ENCODE measurements at regions not wholly inside any gene's neighbourhood (a gene's known extent, or its start where the extent isn't known, plus 50 kb on each side); places are given as distances from the start of the nearest gene placed in this dataset.

DNA sequence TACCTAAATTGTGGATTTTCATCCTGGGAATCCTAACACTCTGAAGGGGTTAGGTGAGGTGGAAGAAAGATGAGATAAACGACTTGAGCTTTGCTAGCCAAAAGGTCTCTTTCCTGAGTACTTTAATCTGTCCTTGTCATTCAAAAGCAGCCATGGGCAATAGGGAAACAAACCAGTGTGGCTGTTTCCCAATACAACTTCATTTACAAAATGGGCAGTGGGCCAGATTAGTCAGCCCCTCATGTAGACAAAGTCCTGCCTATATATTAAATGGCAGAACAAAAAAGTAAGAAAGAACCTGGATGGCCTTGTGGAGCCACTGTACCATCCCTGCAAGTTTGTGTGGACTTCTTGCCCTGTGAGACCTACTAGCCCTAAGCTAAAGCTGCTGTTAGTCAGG is 51.0 kb upstream of the NFIL3 start:
- H3K9ac ChIP-seq (ENCODE audit: low read length) = no peak overlapping the region
- peaks cover 0 to 10% (median 7%) of the 10 kb centered on the region in 4 experiments for H3K27me3 ChIP-seq (replicated peaks in 1 of 4; ENCODE audit: control extremely low read depth in 1 of 4, control insufficient read depth in 3 of 4, insufficient read depth in 4 of 4, low read length in 3 of 4)
- H3K9me3 ChIP-seq (ENCODE audit: control extremely low read depth in 1 of 3, control insufficient read depth in 2 of 3, insufficient read depth in 1 of 3, low read length in 2 of 3) = peaks cover 0 to 8% (median 0%) of the 10 kb centered on the region in 3 donors
- intact Hi-C loops (cut with micrococcal nuclease) = no loop called here
- no CpG with 5 or more reads among the region's 1 CpG for WGBS (ENCODE audit: insufficient coverage)
- H3K4me2 ChIP-seq (replicated peaks; ENCODE audit: low read depth, low read length, poor library complexity, severe bottlenecking) = no peak overlapping the region
- H2AFZ ChIP-seq (ENCODE audit: insufficient read depth, low read depth, low read length, poor library complexity, severe bottlenecking) = no peak overlapping the region
- ChIA-PET POLR2A (no interaction called here), CTCF (no interaction called here)
- H3K4me3 Mint-ChIP-seq = no peak overlapping the region
- H3K36me3 ChIP-seq (replicated peaks in 1 of 2; ENCODE audit: control extremely low read depth in 1 of 2, control insufficient read depth in 1 of 2, extremely low read depth in 1 of 2, insufficient read depth in 2 of 2, low read length in 1 of 2) = no peaks in the 10 kb centered on the region
- no peak overlapping the region for H3K27ac Mint-ChIP-seq
- H4K20me1 ChIP-seq (ENCODE audit: control insufficient read depth, insufficient read depth, low read length, poor library complexity, severe bottlenecking) = no peaks in the 10 kb centered on the region
- no peaks in the 10 kb centered on the region for H3K4me1 ChIP-seq (ENCODE audit: control insufficient read depth in 2 of 2, insufficient read depth in 2 of 2, low read length in 2 of 2)
- no peak for TF ChIP-seq EZH2 (IDR thresholded peaks at IDR 0.05; ENCODE audit: borderline replicate concordance, insufficient read depth, low read depth, low read length, poor library complexity, severe bottlenecking)
- TF ChIP-seq, protein P1, sequence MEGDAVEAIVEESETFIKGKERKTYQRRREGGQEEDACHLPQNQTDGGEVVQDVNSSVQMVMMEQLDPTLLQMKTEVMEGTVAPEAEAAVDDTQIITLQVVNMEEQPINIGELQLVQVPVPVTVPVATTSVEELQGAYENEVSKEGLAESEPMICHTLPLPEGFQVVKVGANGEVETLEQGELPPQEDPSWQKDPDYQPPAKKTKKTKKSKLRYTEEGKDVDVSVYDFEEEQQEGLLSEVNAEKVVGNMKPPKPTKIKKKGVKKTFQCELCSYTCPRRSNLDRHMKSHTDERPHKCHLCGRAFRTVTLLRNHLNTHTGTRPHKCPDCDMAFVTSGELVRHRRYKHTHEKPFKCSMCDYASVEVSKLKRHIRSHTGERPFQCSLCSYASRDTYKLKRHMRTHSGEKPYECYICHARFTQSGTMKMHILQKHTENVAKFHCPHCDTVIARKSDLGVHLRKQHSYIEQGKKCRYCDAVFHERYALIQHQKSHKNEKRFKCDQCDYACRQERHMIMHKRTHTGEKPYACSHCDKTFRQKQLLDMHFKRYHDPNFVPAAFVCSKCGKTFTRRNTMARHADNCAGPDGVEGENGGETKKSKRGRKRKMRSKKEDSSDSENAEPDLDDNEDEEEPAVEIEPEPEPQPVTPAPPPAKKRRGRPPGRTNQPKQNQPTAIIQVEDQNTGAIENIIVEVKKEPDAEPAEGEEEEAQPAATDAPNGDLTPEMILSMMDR (IDR thresholded peaks at IDR 0.05) = no peak
- peaks cover 53% of the 10 kb centered on the region for H3K27me3 Mint-ChIP-seq
- peaks cover 4% of the 10 kb centered on the region for H3K9me3 Mint-ChIP-seq (ENCODE audit: insufficient read depth)
- no peaks in the 10 kb centered on the region for H3K4me1 Mint-ChIP-seq
- no peaks in the 10 kb centered on the region for H3K79me2 ChIP-seq (ENCODE audit: control insufficient read depth, insufficient read depth, low read length)
- DNase-seq (no peak), ATAC-seq (ENCODE audit: low read depth) (no peak)
- H3K4me3 ChIP-seq (ENCODE audit: control extremely low read depth in 1 of 5, extremely low read depth in 1 of 5, insufficient read depth in 1 of 5, low read depth in 2 of 5, low read length in 4 of 5) = no peak overlapping the region
- H3K27ac ChIP-seq (ENCODE audit: low read length in 2 of 2) = no peak overlapping the region
